GM18907 (cell line): ENCODE measurements at regions not wholly inside any gene's neighbourhood (a gene's known extent, or its start where the extent isn't known, plus 50 kb on each side); places are given as distances from the start of the nearest gene placed in this dataset.
A peak's percentile ranks its signal among the peaks of the same experiment; 100 is the strongest.

ENCODE experiments used
- ATAC-seq: cut with Tn5 transposase; IDR thresholded peaks from one replicate; pipeline ENCODE4 v1.9.1; 2021; ENCODE audit warnings: mild to moderate bottlenecking, moderate library complexity; ENCODE audit not compliant: unreplicated experiment

GRCh38 chr5:112648264-112648663 is 89.4 kb upstream of the APC start:
- no peak for ATAC-seq

- no peak for ATAC-seq
Observed at GRCh38 chr5:112649882-112650281, 87.8 kb upstream of the APC start.

DNA sequence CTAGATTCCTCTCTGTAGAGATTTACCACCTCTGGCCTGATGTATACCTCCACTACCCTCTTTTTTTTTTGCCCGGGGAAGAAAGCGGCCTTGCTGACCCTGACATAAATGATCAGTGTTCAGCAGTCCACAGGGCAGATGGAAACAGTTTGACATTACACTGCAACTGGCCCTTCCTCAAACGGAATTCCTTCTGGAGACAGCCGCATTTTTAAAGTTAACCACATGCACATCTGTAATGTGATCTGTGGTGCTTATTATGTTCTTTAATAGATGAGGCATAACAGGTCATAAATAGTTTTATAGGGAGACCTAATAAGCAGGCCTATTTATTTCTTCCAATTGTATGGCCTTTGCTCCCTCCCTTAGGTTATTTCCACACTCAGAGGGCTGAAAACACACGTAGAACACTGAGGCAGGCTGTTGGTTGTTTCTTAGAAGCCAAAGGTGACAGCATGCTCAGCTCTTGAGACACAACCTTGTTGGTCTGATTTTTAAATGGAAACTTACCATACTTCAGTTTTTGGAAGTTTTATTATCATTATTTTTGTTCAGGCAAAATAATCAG is 84.0 kb upstream of the APC start:
- no peak for ATAC-seq

DNA sequence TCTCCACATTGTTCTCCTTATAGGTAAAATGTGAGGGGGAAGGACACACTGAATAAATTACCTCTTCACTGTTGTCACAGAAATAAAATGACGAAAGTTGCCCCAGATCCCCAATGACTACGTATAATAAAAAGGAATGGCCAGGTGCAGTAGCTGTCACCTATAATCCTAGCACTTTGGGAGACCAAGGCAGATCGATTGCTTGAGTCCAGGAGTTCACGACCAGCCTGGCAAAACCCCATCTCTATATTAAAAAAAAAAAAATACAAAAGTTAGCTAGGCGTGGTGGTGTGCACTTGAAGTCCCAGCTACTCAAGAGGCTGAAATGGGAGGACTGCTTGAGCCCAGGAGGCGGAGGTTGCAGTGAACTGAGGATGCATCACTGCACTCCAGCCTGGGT is 82.2 kb upstream of the APC start:
- ATAC-seq, result no peak

GRCh38 chr5:112656451-112656850 is 81.2 kb upstream of the APC start:
- ATAC-seq, result no peak

DNA sequence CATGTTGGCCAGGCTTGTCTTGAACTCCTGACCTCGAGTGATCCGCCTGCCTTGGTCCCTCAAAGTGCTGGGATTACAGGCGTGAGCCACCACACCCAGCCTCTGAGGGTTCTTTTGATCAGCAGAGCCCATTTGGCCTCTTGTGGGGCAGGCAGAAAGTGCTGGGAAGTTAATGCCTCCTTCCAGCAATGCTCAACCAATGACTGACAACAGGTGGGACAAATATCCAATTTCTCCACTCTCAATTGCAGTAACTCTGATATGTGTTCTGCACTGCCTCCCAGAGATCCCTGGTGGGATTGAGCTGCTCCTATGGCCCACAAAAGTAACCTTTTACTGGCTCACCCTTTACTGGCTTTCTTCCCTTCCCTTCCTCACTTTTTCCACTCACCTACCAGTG is 79.9 kb upstream of the APC start:
- ATAC-seq, result no peak

DNA sequence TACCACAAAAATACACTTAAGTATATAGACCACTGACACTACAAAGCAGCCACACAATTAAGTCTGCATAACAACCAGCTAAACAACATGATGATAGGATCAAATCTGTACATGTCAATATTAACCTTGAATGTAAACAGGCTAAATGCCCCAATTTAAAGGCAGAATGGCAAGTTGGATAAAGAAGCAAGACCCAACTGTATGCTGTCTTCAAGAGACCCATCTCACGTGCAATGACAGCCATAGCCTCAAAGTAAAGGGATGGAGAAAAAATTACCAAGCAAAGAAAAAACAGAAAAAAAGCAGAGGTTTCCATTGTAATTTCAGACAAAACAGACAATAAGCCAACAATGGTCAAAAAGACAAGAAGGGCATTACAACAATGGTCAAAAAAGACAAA is 77.3 kb upstream of the APC start:
- no peak for ATAC-seq

DNA sequence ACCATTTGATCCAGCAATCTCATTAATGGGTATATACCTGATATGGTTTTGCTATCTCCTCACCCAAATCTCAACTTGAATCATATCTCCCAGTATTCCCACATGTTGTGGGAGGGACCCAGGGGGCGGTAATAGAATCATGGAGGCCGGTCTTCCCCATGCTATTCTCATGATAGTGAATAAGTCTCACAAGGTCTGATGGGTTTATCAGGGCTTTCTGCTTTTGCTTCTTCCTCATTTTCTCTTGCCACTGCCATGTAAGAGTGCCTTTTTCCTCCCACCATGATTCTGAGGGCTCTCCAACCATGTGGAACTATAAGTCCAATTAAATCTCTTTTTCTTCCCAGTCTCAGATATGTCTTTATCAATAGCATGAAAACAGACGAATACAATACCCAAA is 74.5 kb upstream of the APC start:
- no peak for ATAC-seq

DNA sequence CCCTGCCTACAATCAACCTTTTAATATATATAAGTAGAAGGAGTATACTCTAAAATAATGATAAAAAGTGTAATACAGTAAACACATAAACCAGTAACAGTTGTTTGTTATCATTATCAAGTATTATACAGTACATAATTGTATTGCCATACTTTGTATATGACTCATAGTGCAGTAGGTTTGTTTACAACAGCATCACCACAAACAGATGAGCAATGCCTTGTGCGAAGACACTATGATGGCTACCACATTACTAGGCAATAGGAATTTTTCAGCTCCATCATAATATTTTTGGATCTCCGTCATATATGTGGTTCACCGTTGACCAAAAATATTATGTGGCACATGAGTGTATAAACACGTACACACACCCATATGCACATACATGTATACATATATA is 69.7 kb upstream of the APC start:
- ATAC-seq, result no peak

DNA sequence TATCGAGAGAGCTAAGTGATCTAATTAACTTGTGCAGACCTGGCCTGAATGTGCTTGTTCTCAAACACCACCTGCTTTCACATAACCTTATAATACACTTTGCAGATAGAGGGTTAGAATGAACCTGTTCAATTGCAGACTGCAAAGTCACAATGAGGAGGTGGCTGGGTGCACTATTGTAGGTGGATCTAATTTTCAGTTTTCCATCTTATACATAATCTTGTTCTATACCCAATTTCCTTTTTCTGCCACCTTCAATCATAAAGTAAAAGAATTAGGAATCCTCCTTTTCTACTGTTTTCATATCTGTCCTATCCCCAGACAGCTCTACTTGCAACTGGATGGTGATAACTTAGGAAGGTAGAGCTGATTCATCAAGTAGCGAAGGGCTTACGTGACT is 68.8 kb upstream of the APC start:
- ATAC-seq, result no peak

GRCh38 chr5:112669328-112669963 is 68.2 kb upstream of the APC start:
- ATAC-seq, result no peak

DNA sequence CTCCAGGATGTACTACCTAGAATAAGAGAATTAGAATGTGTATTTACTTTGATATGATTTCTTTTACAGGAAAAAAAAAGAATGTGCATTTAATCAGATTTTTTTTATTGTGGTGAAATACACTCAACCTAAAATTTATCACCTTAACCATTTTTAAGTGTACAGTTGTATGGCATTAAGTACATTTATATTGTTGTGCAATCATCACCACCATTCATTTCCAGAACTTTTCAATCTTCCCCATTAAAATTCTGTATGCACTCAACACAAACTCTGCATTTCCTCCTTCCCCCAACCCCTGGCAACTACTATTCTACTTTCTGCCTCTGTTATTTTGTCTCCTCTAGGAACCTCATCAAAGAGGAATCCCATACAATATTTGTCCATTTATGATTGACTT is 66.0 kb upstream of the APC start:
- no peak for ATAC-seq

- peak; percentile 70 for ATAC-seq
Observed at GRCh38 chr5:112681481-112681908, 56.2 kb upstream of the APC start.

DNA sequence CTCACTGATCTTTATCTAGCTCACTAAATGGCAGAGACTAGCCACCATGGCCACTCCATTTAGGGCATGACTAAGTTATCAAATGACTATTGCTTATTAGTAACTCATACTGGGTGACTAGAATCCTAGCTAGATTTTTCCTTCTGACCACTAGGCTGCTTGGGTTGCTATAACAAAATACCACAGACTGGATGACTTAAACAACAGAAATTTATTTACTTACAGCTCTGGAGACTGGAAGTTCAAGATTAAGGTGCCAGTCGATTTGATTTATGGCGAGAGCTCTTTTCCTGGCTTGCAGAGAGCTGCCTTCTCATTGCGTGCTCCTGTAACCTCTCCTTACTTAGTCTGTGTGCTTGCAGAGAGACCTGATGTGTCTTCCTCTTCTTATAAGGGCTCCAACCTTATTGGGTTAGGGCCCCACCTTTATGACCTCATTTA is 55.0 kb upstream of the APC start:
- no peak for ATAC-seq

DNA sequence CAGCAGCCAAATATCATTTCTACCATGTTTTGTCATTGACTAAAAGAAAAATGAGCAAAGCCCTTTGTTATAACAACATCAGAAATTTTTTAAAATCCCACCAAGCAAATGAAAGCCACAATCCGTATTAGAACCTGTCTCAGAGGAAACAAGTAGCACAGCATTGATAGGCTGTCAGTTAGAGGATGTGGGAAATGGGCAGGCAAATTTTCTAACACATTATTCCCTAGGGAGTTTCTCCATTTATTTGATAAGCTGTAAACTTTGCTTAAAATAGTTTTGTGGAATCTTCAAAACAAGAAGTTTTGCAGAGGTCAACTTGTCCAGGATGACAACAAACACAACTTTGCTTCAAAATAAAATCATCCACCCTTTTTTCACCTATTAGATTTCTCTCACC is 53.6 kb upstream of the APC start:
- peak; percentile 48 for ATAC-seq

GRCh38 chr5:112684737-112685136 is 52.9 kb upstream of the APC start:
- no peak for ATAC-seq

GRCh38 chr5:112685386-112685785 is 52.3 kb upstream of the APC start:
- no peak for ATAC-seq

DNA sequence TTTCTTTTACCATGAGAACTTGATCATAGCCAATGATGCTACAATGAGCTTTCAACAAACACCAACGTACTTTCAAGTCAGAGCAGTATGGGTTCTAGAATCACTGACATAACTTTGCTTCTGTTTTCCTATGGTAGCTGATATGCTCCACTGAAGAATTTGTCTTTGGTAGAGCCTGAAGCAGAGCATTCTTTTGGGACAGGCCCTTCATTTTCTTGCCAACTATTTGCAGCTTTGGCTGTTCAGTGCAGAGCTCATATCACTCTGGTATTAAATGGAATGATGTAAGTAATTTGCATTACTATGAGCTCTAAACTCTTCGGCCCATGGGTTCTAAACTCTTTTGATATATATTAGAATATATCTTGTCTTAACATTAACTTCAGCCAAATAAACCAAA is 51.8 kb upstream of the APC start:
- no peak for ATAC-seq

DNA sequence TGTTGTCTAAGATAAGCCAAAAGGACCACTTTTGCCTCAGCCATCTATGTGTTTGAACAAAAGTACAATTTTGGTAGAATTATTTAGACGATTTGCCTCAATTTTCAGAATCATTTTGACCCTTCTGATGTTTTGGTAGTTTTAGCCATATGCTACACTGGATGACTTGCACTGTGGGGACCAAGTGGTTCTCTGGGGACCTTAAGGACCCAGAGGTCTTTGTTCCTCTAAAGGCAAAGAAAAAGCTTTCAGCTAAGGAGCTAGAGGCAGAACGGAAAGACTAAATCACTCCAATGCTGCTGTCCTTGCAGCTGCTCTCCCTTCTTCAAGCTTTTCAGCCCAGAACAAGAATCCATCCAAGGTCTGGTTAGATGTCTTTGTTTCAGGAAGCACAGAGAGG is 51.0 kb upstream of the APC start:
- no peak for ATAC-seq

GRCh38 chr5:112687306-112687705 is 50.4 kb upstream of the APC start:
- no peak for ATAC-seq
